ENCODE measurements at regions not wholly inside any gene's neighbourhood (a gene's known extent, or its start where the extent isn't known, plus 50 kb on each side); places are given as distances from the start of the nearest gene placed in this dataset.
"Not testable (repeated sequence)": the region's sequence is repeated elsewhere in the genome, so short reads cannot be mapped to it uniquely, and the experiment has no call there.

GRCh38 chr4:177964061-177964460 is 521.8 kb upstream of the AGA start:
- intact Hi-C loops (cut with DNase I): no loop called here
- ATAC-seq (ENCODE audit: poor library complexity): no peak
- no peak for DNase-seq

- no peak for DNase-seq
- intact Hi-C loops (cut with DNase I): no loop called here
- ATAC-seq (ENCODE audit: poor library complexity): no peak
Measured at GRCh38 chr4:177964693-177965168, 522.5 kb upstream of the AGA start.

- intact Hi-C loops (cut with DNase I): no loop called here
- DNase-seq (no peak), ATAC-seq (ENCODE audit: poor library complexity) (no peak)
Measured at GRCh38 chr4:177967328-177967727, 525.1 kb upstream of the AGA start.

- DNase-seq (no peak), ATAC-seq (ENCODE audit: poor library complexity) (no peak)
- intact Hi-C loops (cut with DNase I): no loop called here
Measured at GRCh38 chr4:177968817-177969442, 526.7 kb upstream of the AGA start.

- ATAC-seq (ENCODE audit: poor library complexity): no peak
Measured at GRCh38 chr4:177974461-177974860, 532.2 kb upstream of the AGA start.

GRCh38 chr4:177975315-177975987 is 533.2 kb upstream of the AGA start:
- DNase-seq: no peak
- intact Hi-C loops (cut with DNase I): no loop called here
- no peak for ATAC-seq (ENCODE audit: poor library complexity)

More at GRCh38 chr4:177974461-177974860, 532.2 kb upstream of the AGA start:
- intact Hi-C loops (cut with DNase I): no loop called here
- no peak for DNase-seq

- intact Hi-C loops (cut with DNase I): no loop called here
- no peak for DNase-seq
- ATAC-seq (ENCODE audit: poor library complexity): no peak
Measured at GRCh38 chr4:177986236-177986635, 544.0 kb upstream of the AGA start.

GRCh38 chr4:177987896-177988295 is 545.7 kb upstream of the AGA start:
- DNase-seq (no peak), ATAC-seq (ENCODE audit: poor library complexity) (no peak)
- intact Hi-C loops (cut with DNase I): no loop called here

GRCh38 chr4:177989503-177990201 is 547.4 kb upstream of the AGA start:
- DNase-seq: no peak
- no peak for ATAC-seq (ENCODE audit: poor library complexity)
- intact Hi-C loops (cut with DNase I): no loop called here

- intact Hi-C loops (cut with DNase I): no loop called here
- no peak for ATAC-seq (ENCODE audit: poor library complexity)
- no peak for DNase-seq
Measured at GRCh38 chr4:178003098-178003657, 560.9 kb upstream of the AGA start.

GRCh38 chr4:178010596-178010995 is 568.4 kb upstream of the AGA start:
- ATAC-seq (ENCODE audit: poor library complexity): no peak
- intact Hi-C loops (cut with DNase I): no loop called here
- no peak for DNase-seq

GRCh38 chr4:178015046-178015445 is 572.8 kb upstream of the AGA start:
- intact Hi-C loops (cut with DNase I); ATAC-seq (ENCODE audit: poor library complexity); DNase-seq: not testable (repeated sequence)

- intact Hi-C loops (cut with DNase I): no loop called here
- ATAC-seq (ENCODE audit: poor library complexity) (peak; percentile 78), DNase-seq (no peak)
Measured at GRCh38 chr4:178026999-178027398, 584.8 kb upstream of the AGA start.

GRCh38 chr4:178027796-178028195 is 585.6 kb upstream of the AGA start:
- peak; percentile 69 for ATAC-seq (ENCODE audit: poor library complexity)
- DNase-seq: no peak
- intact Hi-C loops (cut with DNase I): no loop called here

- DNase-seq (no peak), ATAC-seq (ENCODE audit: poor library complexity) (peak; percentile 61)
- intact Hi-C loops (cut with DNase I): no loop called here
Measured at GRCh38 chr4:178028481-178028880, 586.2 kb upstream of the AGA start.

- intact Hi-C loops (cut with DNase I): no loop called here
- DNase-seq (no peak), ATAC-seq (ENCODE audit: poor library complexity) (no peak)
Measured at GRCh38 chr4:178037459-178038214, 595.4 kb upstream of the AGA start.

GRCh38 chr4:178056996-178057395 is 614.8 kb upstream of the AGA start:
- intact Hi-C loops (cut with DNase I): no loop called here
- ATAC-seq (ENCODE audit: poor library complexity) (no peak), DNase-seq (no peak)

GRCh38 chr4:178063568-178063967 is 621.3 kb upstream of the AGA start:
- intact Hi-C loops (cut with DNase I): no loop called here
- ATAC-seq (ENCODE audit: poor library complexity): no peak
- DNase-seq: no peak

GRCh38 chr4:178066338-178066941 is 624.2 kb upstream of the AGA start:
- ATAC-seq (ENCODE audit: poor library complexity) (no peak), DNase-seq (no peak)
- intact Hi-C loops (cut with DNase I): no loop called here

All from Right ventricle myocardium superior (tissue), 1 donor.